AG09309 (cell line): ENCODE measurements at regions not wholly inside any gene's neighbourhood (a gene's known extent, or its start where the extent isn't known, plus 50 kb on each side); places are given as distances from the start of the nearest gene placed in this dataset.
"Not testable (repeated sequence)": the region's sequence is repeated elsewhere in the genome, so short reads cannot be mapped to it uniquely, and the experiment has no call there.

Experiments used
- DNase-seq: peaks from one replicate; pipeline ENCODE4 v3.0.0-alpha.2; 2010; ENCODE audit warnings: low read depth
- H3K4me3 ChIP-seq: 2 replicates; pipeline ENCODE4 v1.5.1; 2011; ENCODE audit warnings: mild to moderate bottlenecking, low read depth, low read length, moderate library complexity; ENCODE audit not compliant: control insufficient read depth
- TF ChIP-seq, protein P1 (sequence below): IDR thresholded peaks from 2 replicates; pipeline ENCODE4 v1.5.1; 2011; ENCODE audit warnings: mild to moderate bottlenecking, low read depth, low read length, inconsistent platforms; ENCODE audit not compliant: insufficient read depth, control insufficient read depth; ENCODE audit errors: missing control alignments

GRCh38 chr9:29449306-29449705 is 1876.0 kb upstream of the C9orf72 start:
- TF ChIP-seq, protein P1, sequence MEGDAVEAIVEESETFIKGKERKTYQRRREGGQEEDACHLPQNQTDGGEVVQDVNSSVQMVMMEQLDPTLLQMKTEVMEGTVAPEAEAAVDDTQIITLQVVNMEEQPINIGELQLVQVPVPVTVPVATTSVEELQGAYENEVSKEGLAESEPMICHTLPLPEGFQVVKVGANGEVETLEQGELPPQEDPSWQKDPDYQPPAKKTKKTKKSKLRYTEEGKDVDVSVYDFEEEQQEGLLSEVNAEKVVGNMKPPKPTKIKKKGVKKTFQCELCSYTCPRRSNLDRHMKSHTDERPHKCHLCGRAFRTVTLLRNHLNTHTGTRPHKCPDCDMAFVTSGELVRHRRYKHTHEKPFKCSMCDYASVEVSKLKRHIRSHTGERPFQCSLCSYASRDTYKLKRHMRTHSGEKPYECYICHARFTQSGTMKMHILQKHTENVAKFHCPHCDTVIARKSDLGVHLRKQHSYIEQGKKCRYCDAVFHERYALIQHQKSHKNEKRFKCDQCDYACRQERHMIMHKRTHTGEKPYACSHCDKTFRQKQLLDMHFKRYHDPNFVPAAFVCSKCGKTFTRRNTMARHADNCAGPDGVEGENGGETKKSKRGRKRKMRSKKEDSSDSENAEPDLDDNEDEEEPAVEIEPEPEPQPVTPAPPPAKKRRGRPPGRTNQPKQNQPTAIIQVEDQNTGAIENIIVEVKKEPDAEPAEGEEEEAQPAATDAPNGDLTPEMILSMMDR, result no peak
- H3K4me3 ChIP-seq, result no peak overlapping the region
- no peak for DNase-seq

- not testable (repeated sequence) for H3K4me3 ChIP-seq
Measured at GRCh38 chr9:29450343-29450875, 1877.1 kb upstream of the C9orf72 start.

GRCh38 chr9:29456940-29457339 is 1883.7 kb upstream of the C9orf72 start:
- H3K4me3 ChIP-seq, result no peak overlapping the region
- no peak for DNase-seq
- TF ChIP-seq, protein P1, result no peak

More at GRCh38 chr9:29450343-29450875, 1877.1 kb upstream of the C9orf72 start:
- DNase-seq, result not testable (repeated sequence)

DNA sequence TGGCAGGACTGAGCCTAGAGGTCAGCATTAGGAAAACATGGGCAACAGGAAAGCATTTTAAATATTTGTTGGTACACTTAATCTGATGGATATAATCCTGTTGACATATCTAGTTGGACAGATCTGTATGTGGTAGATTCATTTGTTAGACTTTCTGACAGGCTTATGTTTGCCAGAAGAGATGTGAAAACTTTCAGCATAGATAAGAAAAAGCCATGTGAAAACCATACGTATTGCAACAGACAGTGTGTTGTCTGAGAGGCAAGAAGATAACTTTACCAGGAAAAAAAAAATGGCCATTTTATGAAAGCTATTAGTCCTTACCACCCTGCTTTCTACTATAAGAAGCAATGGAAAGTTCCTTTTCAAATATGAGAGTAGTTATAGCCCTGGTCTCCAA is 1902.2 kb upstream of the C9orf72 start:
- TF ChIP-seq, protein P1, result no peak
- H3K4me3 ChIP-seq, result no peak overlapping the region
- no peak for DNase-seq

GRCh38 chr9:29511680-29512079 is 1938.4 kb upstream of the C9orf72 start:
- no peak for DNase-seq
- H3K4me3 ChIP-seq, result no peak overlapping the region
- TF ChIP-seq, protein P1, result no peak

DNA sequence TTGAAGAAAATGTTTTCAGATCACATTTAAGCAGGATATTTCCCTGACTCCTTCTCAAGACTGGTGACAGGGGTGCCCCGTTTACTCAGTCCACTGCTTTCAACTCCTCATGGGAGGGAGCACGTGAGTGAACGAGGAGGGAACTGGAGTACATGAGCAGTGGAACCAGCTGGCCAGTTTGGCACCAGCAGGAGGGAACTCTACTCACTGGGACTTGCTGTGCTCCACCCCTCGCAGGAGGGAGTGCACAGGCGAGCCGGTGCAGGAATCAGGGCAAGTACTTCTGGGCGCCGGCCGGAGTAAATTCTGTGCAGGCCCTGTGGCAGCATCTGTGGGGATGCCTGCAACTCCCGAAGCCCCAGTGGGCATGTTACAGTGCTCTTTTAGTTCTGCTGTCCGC is 1941.1 kb upstream of the C9orf72 start:
- no peak overlapping the region for H3K4me3 ChIP-seq

GRCh38 chr9:29514862-29515261 is 1941.6 kb upstream of the C9orf72 start:
- no peak for DNase-seq
- TF ChIP-seq, protein P1, result no peak
- H3K4me3 ChIP-seq, result no peak overlapping the region

More for the DNA sequence above, 1941.1 kb upstream of the C9orf72 start:
- DNase-seq, result no peak
- TF ChIP-seq, protein P1, result no peak
